Gastroesophageal sphincter (tissue), 4 donors: ENCODE measurements at regions not wholly inside any gene's neighbourhood (a gene's known extent, or its start where the extent isn't known, plus 50 kb on each side); places are given as distances from the start of the nearest gene placed in this dataset.

ENCODE experiments used
- ATAC-seq: fragments of 150-250 bp; one replicate; pipeline ENCODE4 v1.9.1; 2016; ENCODE audit warnings: mild to moderate bottlenecking, moderate library complexity
- H3K27ac ChIP-seq, 4 donors: fragments of 200-600 bp; sonication (generic) in 3 of 4; 1 replicate in 3 of 4; 2 replicates in 1 of 4; pipeline ENCODE4 v1.5.1; 2016 to 2019
- H3K27me3 ChIP-seq: fragments of 200-600 bp; sonication (generic); one replicate; pipeline ENCODE4 v1.5.1; 2019
- H3K36me3 ChIP-seq, 2 donors: fragments of 200-600 bp; sonication (generic); one replicate each; pipeline ENCODE4 v1.5.1; 2019; ENCODE audit warnings: control low read depth in 1 of 2
- H3K4me1 ChIP-seq, 3 donors: fragments of 200-600 bp; sonication (generic); 1 replicate in 2 of 3; 2 replicates in 1 of 3; pipeline ENCODE4 v1.5.1; 2016 to 2019; ENCODE audit warnings: control low read depth in 2 of 3
- H3K4me3 ChIP-seq, 2 donors: fragments of 200-600 bp; sonication (generic); one replicate each; pipeline ENCODE4 v1.5.1; 2019; ENCODE audit warnings: mild to moderate bottlenecking in 1 of 2, moderate library complexity in 1 of 2
- H3K9me3 ChIP-seq, 3 donors: fragments of 200-600 bp; sonication (generic); one replicate each; pipeline ENCODE4 v1.5.1; 2017 to 2019; ENCODE audit warnings: control low read depth in 2 of 3
- EP300 ChIP-seq: sonication (generic); formaldehyde crosslinking; IDR thresholded peaks from one replicate; pipeline ENCODE4 v1.6.1; 2017; ENCODE audit warnings: antibody characterized with exemption, mild to moderate bottlenecking
- POLR2A ChIP-seq, 2 donors: fragments of 450-650 bp; IDR thresholded peaks; one replicate each; pipeline ENCODE4 v1.6.1; 2017; ENCODE audit warnings: antibody characterized with exemption in 2 of 2, mild to moderate bottlenecking in 2 of 2, moderate library complexity in 1 of 2
- POLR2AphosphoS5 ChIP-seq: sonication (generic); formaldehyde crosslinking; IDR thresholded peaks from one replicate; pipeline ENCODE4 v1.6.1; 2017; ENCODE audit warnings: antibody characterized with exemption
- WGBS, 2 donors: methylation state at CpG; one replicate each; pipeline ENCODE4 v1.1.5; 2018; ENCODE audit warnings: low coverage in 1 of 2; 5-methylcytosine and 5-hydroxymethylcytosine counted together
- TF ChIP-seq, protein P1 (sequence below), 4 experiments: fragments of 200-600 bp in 2 of 4; fragments of 450-650 bp in 2 of 4; sonication (generic) in 1 of 4; IDR thresholded peaks; one replicate each; pipeline ENCODE4 v1.5.1; 2017 to 2019; ENCODE audit warnings: antibody characterized with exemption in 4 of 4, mild to moderate bottlenecking in 2 of 4, moderate library complexity in 2 of 4

DNA sequence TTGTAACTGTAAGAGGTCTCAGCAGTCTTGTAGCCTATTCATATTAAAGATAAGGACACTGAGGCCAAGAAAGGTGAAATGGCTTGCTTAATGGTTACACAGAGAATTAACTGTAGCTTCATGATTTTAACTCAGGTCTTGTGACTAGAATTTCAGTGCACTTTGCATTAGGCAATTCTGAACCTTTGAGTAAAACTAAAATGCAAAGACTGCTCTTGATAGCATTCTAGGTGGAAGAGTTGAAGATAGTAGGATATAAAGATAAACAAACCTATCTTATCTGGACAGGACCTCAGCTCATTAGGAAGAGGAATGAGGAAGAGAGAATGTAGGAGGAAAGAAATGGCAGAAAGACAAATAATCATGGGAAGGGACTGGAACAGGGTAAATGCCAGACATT, 68.6 kb upstream of the RGL1 start:
- TF ChIP-seq POLR2A (IDR thresholded peaks at IDR 0.05) (no peak), EP300 (no peak), POLR2AphosphoS5 (no peak)
- TF ChIP-seq, protein P1, sequence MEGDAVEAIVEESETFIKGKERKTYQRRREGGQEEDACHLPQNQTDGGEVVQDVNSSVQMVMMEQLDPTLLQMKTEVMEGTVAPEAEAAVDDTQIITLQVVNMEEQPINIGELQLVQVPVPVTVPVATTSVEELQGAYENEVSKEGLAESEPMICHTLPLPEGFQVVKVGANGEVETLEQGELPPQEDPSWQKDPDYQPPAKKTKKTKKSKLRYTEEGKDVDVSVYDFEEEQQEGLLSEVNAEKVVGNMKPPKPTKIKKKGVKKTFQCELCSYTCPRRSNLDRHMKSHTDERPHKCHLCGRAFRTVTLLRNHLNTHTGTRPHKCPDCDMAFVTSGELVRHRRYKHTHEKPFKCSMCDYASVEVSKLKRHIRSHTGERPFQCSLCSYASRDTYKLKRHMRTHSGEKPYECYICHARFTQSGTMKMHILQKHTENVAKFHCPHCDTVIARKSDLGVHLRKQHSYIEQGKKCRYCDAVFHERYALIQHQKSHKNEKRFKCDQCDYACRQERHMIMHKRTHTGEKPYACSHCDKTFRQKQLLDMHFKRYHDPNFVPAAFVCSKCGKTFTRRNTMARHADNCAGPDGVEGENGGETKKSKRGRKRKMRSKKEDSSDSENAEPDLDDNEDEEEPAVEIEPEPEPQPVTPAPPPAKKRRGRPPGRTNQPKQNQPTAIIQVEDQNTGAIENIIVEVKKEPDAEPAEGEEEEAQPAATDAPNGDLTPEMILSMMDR (IDR thresholded peaks at IDR 0.05), result no peak
- Histone ChIP-seq H3K9me3 (no peaks in the 10 kb centered on the region), H3K27me3 (no peaks in the 10 kb centered on the region), H3K4me3 (no peak overlapping the region), H3K4me1 (peaks cover 0 to 28% (median 4%) of the 10 kb centered on the region in 3 donors), H3K36me3 (no peaks in the 10 kb centered on the region), H3K27ac (no peak overlapping the region)
- ATAC-seq, result no peak

DNA sequence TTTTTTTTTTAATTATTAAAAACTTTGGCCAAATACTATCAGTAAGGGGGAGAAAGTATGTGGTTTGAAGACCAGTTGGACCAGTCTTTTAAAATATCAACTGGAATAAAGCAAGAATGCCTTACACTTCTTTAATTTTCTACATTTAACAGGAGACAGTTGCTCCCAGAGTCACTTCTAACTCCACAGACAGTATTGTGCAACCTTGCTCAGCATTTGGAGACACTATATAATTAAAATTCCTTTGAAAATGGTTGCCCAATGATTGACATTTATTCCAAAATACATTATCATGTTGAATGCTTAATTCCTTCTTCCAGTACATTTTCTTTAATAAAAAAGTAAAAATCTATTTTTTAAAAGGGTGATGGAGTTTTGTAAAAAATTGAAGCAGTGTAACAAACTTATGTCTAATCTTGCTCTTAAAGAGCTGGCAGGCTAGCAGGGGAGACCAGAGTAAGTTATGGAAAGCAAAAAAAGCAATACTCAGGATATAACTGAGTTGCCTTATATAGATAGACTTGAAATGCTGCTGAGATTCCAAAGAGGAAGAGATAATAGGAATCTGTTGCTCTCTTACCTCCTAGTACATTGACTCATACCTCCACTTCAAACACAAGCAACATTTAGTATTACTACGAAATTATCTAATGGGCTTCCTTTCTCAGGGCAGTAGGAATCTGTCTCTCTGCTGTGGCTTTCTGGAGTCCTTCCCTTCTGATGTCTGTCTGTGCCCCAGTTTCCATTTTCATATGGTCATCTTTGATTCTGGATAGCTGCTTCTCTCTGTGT, 69.7 kb upstream of the RGL1 start:
- Histone ChIP-seq H3K36me3 (no peaks in the 10 kb centered on the region), H3K27me3 (no peaks in the 10 kb centered on the region), H3K27ac (peak overlapping the region in 2 of 4 donors; percentile 22 to 27), H3K4me3 (no peak overlapping the region), H3K4me1 (peaks cover 0 to 28% (median 4%) of the 10 kb centered on the region in 3 donors), H3K9me3 (no peaks in the 10 kb centered on the region)
- WGBS, 2 donors, result 50 to 64% methylated on average over 1 of the region's 1 CpG
- peak; percentile 10 for ATAC-seq
- TF ChIP-seq POLR2A (IDR thresholded peaks at IDR 0.05) (no peak), POLR2AphosphoS5 (no peak), EP300 (no peak)
- TF ChIP-seq, protein P1 (IDR thresholded peaks at IDR 0.05), result no peak

- H3K27me3 ChIP-seq, result no peaks in the 10 kb centered on the region
- TF ChIP-seq, protein P1 (IDR thresholded peaks at IDR 0.05), result no peak
- peak; percentile 44 for TF ChIP-seq POLR2AphosphoS5
- H3K4me3 ChIP-seq, result no peak overlapping the region
- H3K4me1 ChIP-seq, result peaks cover 0 to 28% (median 4%) of the 10 kb centered on the region in 3 donors
- H3K36me3 ChIP-seq, result no peaks in the 10 kb centered on the region
- 18% methylated on average over 5 of the region's 5 CpGs for WGBS, 2 donors
- no peaks in the 10 kb centered on the region for H3K9me3 ChIP-seq
- H3K27ac ChIP-seq, result peak overlapping the region in 3 of 4 donors; percentile 11 to 27 (median 22)
- peak; percentile 80 for ATAC-seq
Observed at GRCh38 chr1:183734543-183735036, 70.3 kb upstream of the RGL1 start.

- no peaks in the 10 kb centered on the region for H3K27me3 ChIP-seq
- peaks cover 0 to 28% (median 4%) of the 10 kb centered on the region in 3 donors for H3K4me1 ChIP-seq
- ATAC-seq, result no peak
- no peaks in the 10 kb centered on the region for H3K9me3 ChIP-seq
- no peaks in the 10 kb centered on the region for H3K36me3 ChIP-seq
- TF ChIP-seq POLR2A (IDR thresholded peaks at IDR 0.05) (no peak), EP300 (no peak), POLR2AphosphoS5 (no peak)
- TF ChIP-seq, protein P1 (IDR thresholded peaks at IDR 0.05), result no peak
- no peak overlapping the region for H3K4me3 ChIP-seq
- peak overlapping the region in 2 of 4 donors; percentile 11 to 22 for H3K27ac ChIP-seq
- 85 to 89% methylated on average over 2 of the region's 2 CpGs for WGBS, 2 donors
Observed at GRCh38 chr1:183733715-183734114, 71.2 kb upstream of the RGL1 start.
